ENCODE measurements at regions not wholly inside any gene's neighbourhood (a gene's known extent, or its start where the extent isn't known, plus 50 kb on each side); places are given as distances from the start of the nearest gene placed in this dataset.

DNA sequence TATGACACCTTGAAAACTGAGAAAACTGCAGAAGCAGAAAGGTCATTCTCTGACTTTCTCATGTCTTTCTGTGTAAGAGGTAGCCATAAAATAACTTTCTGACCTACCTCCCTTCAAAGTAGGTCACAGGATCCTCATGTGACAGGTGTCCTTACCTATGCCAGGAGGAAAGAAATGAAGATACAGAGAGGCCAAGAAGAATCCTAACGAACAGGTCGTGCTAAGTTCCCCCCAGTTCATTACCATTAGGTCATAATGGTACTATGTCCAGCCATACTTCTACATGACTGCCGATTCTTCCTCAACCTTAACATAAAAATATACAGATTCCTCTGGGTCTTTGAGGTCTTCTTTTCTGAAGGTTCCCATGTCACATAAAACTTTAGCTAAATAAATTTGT, 118.6 kb downstream of the FOXB1 start:
- Histone ChIP-seq H3K4me3 (no peak overlapping the region), H3K27ac (no peak overlapping the region)
- no peak for DNase-seq (ENCODE audit: low spot score)
- TF ChIP-seq, protein P1, sequence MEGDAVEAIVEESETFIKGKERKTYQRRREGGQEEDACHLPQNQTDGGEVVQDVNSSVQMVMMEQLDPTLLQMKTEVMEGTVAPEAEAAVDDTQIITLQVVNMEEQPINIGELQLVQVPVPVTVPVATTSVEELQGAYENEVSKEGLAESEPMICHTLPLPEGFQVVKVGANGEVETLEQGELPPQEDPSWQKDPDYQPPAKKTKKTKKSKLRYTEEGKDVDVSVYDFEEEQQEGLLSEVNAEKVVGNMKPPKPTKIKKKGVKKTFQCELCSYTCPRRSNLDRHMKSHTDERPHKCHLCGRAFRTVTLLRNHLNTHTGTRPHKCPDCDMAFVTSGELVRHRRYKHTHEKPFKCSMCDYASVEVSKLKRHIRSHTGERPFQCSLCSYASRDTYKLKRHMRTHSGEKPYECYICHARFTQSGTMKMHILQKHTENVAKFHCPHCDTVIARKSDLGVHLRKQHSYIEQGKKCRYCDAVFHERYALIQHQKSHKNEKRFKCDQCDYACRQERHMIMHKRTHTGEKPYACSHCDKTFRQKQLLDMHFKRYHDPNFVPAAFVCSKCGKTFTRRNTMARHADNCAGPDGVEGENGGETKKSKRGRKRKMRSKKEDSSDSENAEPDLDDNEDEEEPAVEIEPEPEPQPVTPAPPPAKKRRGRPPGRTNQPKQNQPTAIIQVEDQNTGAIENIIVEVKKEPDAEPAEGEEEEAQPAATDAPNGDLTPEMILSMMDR (IDR thresholded peaks at IDR 0.05) = no peak

DNA sequence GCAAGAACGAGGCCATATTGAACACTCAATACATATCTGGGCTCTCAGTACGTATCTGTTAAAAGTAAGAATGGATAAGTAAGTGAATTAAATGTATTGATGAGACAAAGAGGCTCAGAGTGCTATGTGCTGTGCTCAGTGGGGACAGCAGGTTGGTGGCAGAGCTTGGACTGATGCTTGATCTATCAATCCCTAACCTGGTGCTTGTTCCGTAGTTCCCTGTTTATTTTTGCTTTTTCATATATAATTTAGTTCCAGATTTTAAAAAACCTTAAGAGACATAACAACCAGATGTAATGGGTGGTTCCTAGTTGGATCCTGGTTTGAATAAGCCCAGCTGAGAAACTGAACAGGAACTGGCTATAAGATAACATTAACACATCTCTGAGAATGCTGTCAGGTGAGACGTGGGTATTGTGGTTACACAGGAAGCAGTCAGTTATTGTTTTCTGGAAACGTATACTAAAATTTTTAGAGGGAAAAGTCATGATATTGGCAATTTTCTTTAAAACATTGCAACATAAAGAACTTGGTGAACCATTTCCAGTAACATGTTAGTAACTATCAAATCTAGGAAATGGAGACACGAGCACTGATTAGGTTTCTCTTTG, 120.5 kb downstream of the FOXB1 start:
- no peak for DNase-seq (ENCODE audit: low spot score)
- TF ChIP-seq, protein P1 (IDR thresholded peaks at IDR 0.05) = no peak
- no peak overlapping the region for H3K27ac ChIP-seq
- no peak overlapping the region for H3K4me3 ChIP-seq

DNA sequence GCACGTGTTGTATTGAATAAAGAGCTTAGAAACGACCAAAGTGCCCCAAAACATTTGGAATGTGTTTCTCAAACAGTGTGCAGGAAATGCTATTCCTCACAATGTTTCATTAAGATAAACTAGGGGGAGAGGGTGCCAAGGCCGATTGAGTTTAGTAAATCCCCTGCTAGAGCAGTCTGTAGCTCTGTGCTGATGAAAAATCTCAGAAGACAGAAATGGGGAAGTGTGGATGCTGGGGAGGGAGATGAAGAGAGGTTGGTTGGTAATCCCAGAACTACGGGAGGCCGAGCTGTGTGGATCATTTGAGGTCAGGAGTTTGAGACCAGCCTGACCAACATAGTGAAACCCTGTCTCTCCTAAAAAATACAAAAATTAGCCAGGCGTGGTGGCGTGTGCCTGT, 121.2 kb downstream of the FOXB1 start:
- Histone ChIP-seq H3K27ac (no peak overlapping the region), H3K4me3 (no peak overlapping the region)
- TF ChIP-seq, protein P1 (IDR thresholded peaks at IDR 0.05) = no peak
- DNase-seq (ENCODE audit: low spot score) = no peak

DNA sequence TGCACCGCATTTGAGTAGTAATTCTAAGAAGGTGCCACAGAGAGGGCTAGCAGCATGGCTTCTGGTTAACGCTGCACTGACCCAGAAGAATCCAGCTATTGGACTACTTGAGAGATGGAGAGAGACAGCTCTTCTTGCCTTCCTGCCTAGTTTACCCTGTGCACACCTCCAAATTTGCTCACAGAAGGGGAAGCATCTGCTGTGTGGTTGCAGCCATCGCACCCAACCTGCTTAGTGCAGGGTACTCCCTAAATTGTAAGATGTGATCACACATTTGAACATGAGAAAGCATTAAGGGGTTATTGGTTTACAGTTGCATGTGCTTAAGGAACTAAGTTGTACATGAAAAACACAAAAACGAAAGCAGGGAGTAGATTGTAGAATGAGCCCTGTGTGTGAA, 122.1 kb downstream of the FOXB1 start:
- DNase-seq (ENCODE audit: low spot score) = no peak

GRCh38 chr15:60126661-60127060, 122.5 kb downstream of the FOXB1 start:
- Histone ChIP-seq H3K4me3 (no peak overlapping the region), H3K27ac (no peak overlapping the region)
- TF ChIP-seq, protein P1 (IDR thresholded peaks at IDR 0.05) = no peak
- DNase-seq (ENCODE audit: low spot score) = no peak

More for the DNA sequence above, 122.1 kb downstream of the FOXB1 start:
- Histone ChIP-seq H3K27ac (no peak overlapping the region), H3K4me3 (no peak overlapping the region)
- TF ChIP-seq, protein P1 (IDR thresholded peaks at IDR 0.05) = no peak

- DNase-seq (ENCODE audit: low spot score) = no peak
- Histone ChIP-seq H3K4me3 (peak overlapping the region; percentile 73), H3K27ac (peak overlapping the region; percentile 38 to 62)
- TF ChIP-seq, protein P1 (IDR thresholded peaks at IDR 0.05) = no peak
Observed at GRCh38 chr15:60128000-60128376, 123.9 kb downstream of the FOXB1 start.

DNA sequence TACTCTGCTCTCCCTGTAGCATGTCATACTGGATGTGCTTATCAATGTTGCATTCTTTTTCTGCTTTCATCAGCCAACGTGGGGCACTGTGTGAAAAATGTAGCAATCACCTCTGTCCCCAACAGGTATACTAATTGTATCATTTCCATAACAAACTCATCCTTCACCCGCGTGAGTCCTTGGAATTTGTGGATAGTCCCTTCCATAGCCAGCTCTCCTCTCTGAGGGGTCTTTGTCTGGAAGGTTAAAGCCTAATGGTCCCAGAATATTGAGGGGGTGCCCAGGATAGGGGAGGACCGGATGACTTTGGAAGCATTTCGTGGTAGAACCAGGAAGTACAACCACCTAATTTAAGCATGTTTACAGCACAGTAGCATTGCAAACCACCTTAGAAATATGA, 124.6 kb downstream of the FOXB1 start:
- TF ChIP-seq, protein P1 (IDR thresholded peaks at IDR 0.05) = no peak
- Histone ChIP-seq H3K27ac (no peak overlapping the region), H3K4me3 (no peak overlapping the region)
- no peak for DNase-seq (ENCODE audit: low spot score)
